GM19455 (cell line): ENCODE measurements at regions not wholly inside any gene's neighbourhood (a gene's known extent, or its start where the extent isn't known, plus 50 kb on each side); places are given as distances from the start of the nearest gene placed in this dataset.

Experiments used
- ATAC-seq: cut with Tn5 transposase; IDR thresholded peaks from one replicate; pipeline ENCODE4 v1.9.1; 2021; ENCODE audit not compliant: unreplicated experiment

DNA sequence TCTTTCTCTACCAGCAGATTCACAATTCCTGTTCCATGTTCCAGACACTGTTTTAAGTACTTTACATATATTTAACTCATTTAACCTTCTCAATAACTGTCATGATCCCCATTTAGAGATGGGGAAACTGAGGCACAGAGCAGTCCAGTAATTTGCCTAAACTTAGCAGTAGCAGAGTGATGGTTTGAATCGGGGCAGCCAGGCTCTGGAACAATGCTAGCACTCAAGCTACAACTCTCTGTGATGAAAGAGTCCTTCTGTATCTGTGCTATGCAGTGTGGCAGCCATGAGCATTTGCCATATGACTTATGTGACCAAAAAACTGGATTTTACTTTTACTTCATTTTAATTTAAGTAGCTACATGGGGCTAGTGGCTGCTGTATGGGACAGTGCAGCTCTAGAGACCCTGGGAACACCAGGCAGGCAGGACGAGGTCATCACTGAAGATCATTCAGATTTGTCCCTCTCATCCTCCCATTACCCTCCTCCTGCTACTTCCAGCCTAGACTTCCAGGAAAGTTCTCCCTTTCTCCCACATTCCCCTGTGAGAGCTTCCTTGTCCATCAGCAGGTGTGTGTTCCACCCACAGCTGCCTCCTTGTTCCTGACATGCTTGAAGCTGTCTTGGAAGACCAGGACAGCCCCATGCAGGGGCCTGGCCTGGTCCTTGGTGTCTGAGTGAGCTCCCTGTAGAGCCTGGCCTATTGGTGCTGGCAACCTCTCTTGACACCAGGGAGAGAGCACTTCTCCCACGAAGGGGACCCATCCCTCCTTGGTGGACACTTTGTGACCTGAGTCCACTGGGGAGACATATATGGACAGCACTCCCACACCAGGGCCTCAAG is 157.0 kb downstream of the MRPL14 start:
- no peak for ATAC-seq

- no peak for ATAC-seq
Observed at GRCh38 chr6:43969158-43969981, 157.9 kb downstream of the MRPL14 start.

DNA sequence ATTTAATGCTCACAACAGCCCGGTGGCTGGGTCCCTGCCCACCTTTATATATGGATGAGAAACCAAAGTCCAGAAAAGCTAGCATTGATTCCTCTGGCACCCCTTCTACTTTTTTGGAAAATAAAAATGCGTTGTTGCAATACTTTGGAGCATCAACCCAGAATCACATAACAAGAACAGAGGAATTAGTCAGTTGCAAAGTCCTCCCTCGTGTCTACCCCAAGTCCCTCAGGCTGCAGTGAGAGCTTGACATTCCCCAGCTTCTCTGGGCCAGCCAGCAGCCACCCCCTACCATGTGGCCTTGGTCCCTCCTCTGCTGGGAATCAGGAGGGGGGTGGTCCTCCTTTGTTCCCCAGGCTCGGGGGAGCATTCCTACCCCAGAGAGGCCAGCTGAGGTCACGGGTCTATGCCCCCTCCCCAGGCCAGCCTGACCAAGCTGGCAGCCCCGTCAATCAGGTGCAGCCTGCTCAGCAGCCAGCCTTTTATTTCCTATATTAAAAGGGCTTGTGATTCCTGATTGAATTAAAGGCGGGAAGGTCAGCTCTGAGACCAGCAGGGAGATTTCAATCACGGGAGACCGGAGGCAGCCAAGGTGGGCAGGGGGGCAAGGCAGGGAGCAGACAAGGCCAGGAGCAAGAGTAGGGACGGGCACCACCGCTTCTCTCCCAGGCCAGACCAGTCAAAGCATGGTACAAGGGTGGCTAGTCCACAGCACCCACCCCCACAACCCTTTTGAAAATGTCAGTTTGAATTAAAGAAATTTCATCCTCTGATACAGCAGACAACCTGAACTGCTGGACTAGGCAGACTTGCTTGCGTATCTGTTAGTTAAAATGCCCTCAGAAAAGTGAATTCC is 158.9 kb downstream of the MRPL14 start:
- no peak for ATAC-seq

DNA sequence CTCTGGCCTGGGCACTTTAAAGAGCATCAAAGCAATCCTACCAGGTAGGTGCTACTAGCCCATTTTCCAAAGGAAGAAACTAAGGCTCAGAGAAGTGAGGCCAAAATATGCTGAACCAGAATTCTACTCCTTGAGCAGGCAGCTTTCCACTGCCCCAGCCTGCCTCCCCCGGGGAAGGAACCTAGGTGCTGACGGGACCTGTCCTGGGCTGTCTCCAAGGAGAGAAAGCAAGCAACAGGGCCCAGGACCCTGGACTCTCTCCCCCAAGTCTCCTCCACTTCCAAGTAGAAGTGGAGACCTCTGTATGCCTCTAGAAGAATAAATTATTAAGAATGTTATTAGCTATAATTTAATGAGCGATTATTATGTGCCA is 159.5 kb downstream of the MRPL14 start:
- no peak for ATAC-seq

DNA sequence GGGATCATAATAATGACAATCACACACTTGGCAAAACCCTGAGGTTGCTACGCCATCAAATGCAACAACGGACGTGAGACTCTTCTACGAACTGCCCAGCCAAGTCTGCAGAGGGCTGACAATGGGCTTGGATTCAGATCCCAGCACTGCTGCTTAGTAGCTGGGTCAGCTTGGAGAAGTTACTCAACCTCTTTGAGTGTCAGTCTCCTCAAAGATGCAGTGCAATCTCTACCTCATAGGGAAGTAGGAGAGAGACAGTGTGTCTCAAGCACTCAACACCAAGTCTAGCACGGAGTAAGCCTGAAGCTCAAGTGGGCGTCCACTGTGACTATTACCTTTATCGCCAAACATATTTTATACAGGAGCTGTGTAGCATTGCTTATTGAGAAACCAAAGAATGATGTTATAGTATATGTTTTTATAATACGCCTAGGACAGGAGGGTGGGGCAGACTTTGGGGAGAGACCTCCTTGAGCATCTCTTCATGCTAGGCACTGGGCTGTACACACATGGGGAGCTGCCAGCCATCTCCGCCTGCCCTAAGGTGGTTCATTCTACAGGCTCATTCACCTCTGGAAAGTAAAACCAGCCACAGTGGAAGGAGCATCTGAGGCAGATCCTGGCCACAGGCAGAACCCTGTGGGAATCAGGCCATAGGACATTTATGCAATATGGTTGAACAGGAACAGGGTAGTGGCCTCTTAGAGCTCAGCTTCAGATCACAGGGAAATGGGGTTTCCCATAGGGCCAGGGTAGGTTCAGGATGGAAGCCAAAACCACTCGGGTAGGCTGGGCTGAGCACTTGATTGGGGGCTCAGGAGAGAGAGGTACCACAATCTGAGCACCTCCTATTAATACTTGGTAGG is 160.2 kb downstream of the MRPL14 start:
- ATAC-seq: no peak

GRCh38 chr6:43966374-43966658 is 160.9 kb downstream of the MRPL14 start:
- no peak for ATAC-seq

GRCh38 chr6:43965628-43966373 is 161.5 kb downstream of the MRPL14 start:
- no peak for ATAC-seq

GRCh38 chr6:43964659-43965570 is 162.3 kb downstream of the MRPL14 start:
- ATAC-seq: no peak

DNA sequence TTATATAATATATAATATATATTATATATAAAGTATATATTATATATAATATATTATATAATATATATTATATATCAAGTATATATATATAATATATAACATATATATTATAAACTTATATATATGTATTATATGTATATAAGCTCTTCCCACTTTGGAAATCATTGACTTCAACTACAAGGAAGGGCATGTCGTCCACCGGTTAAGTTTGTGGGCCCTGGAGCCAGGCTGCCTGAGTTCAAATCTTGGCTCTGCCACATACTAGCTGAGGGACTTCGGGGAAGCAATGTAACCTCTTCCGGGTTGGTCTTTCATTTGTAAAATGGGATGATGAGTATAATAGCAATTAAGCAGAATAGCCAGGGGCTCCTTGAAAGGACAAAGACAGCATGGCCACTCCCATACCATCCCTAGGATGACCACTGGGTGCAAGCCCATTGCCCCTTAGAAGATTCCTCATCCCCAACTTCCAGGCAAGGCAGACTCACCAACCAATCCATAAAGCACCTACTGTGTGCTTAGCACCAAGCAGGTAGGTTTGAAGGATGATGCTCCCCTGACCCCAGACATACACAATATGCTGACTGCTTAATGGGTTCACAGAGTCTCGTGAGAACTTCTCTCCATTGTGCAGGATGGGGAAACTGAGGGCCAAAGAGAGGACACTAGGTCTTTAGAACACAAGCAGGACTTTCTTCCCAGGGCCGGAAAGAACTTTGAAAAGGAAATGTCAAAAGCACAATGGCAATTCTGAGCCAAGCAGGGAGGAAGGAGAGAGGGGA is 163.2 kb downstream of the MRPL14 start:
- ATAC-seq: no peak

GRCh38 chr6:43963203-43963602 is 164.0 kb downstream of the MRPL14 start:
- ATAC-seq: no peak

DNA sequence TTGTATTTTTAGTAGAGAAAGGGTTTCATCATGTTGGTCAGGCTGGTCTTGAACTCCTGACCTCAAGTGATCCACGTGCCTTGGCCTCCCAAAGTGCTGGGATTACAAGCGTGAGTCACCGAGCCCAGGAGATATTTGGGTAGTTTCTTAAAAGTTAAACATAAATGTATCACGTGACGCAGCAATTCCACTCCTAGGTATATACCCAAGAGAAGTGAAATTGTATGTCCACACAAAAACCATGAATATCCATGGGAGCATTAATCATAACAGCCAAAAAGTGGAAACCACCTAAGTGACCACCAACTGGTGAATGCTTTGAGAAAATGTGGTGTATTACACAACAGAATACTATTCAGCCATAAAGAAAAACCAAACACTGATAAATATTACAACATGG is 164.8 kb downstream of the MRPL14 start:
- no peak for ATAC-seq

DNA sequence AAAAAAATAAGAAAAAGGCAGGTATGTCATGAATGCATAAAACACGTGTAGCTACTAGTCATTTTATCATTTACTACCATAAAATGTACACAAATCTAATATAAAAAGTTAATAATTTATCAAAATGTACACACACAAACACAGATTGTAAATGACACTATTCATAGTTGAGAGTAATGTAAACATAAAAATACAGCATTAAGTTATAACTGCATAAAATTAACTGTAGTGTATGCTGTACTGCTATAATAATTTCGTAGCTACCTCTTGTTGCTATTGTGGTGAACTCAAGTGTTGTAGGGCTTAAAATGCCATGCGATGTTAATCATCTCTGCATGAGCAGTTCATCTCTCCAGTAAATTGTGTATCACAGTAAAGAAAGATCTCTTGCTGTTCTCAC is 170.0 kb downstream of the MRPL14 start:
- no peak for ATAC-seq

DNA sequence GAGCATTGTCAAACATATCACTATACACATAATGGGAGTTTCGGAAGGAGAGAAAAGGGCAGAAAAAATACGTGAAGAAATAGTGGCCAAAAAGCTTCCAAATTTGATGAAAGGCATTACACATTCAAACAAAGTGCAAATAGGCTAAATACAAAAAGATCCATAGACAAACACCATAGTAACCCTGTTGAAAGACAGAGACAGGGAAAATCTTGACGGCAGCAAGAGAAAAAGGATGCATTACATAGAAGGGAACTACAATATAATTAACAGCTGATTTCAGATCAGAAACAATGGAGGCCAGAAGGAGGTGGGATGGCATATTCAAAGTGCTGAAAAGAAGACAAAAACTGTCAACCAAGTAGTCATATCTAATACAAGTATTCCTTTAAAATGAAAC is 170.8 kb downstream of the MRPL14 start:
- ATAC-seq: no peak

- ATAC-seq: no peak
Observed at GRCh38 chr6:43954311-43955131, 172.7 kb downstream of the MRPL14 start.

- ATAC-seq: no peak
Observed at GRCh38 chr6:43953794-43954310, 173.4 kb downstream of the MRPL14 start.

GRCh38 chr6:43953256-43953655 is 174.0 kb downstream of the MRPL14 start:
- no peak for ATAC-seq

DNA sequence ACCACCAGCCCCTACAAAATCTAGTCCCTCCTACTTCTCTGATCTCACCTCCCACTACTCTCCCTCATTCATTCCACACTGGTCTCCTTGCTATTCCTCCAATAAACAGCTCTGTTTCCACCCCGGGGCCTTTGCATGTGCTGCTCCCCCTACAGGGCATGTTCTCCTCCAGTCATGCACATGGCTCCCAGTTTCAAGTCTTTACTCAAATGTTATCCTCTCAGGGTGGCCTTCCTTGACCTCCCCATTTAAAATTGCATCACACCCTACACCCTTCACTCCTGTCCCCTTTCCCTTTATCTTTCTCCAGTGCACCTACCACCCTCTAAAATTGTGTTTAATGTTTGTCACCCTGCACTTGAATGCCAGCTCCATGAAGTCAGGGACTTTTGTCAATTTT is 174.5 kb downstream of the MRPL14 start:
- no peak for ATAC-seq
